GM15510 (cell line): ENCODE measurements at regions not wholly inside any gene's neighbourhood (a gene's known extent, or its start where the extent isn't known, plus 50 kb on each side); places are given as distances from the start of the nearest gene placed in this dataset.

Experiments
- POLR2A ChIP-seq: IDR thresholded peaks from 3 replicates; pipeline ENCODE4 v1.6.1; 2011; ENCODE audit warnings: borderline replicate concordance; ENCODE audit not compliant: insufficient read length; ENCODE audit errors: extremely low read depth

- no peak for TF ChIP-seq POLR2A
Measured at GRCh38 chr2:8568543-8569302, 113.1 kb upstream of the ID2 start.

- no peak for TF ChIP-seq POLR2A
Measured at GRCh38 chr2:8569332-8569930, 112.4 kb upstream of the ID2 start.

GRCh38 chr2:8570637-8571036 lies 111.2 kb upstream of the ID2 start:
- no peak for TF ChIP-seq POLR2A

- no peak for TF ChIP-seq POLR2A
Measured at GRCh38 chr2:8571301-8571791, 110.5 kb upstream of the ID2 start.

GRCh38 chr2:8571792-8572499 lies 109.9 kb upstream of the ID2 start:
- no peak for TF ChIP-seq POLR2A

GRCh38 chr2:8572712-8573233 lies 109.1 kb upstream of the ID2 start:
- no peak for TF ChIP-seq POLR2A

GRCh38 chr2:8573234-8573941 lies 108.5 kb upstream of the ID2 start:
- no peak for TF ChIP-seq POLR2A

- no peak for TF ChIP-seq POLR2A
Measured at GRCh38 chr2:8573942-8574195, 108.0 kb upstream of the ID2 start.

- TF ChIP-seq POLR2A = no peak
Measured at GRCh38 chr2:8574196-8575037, 107.4 kb upstream of the ID2 start.

GRCh38 chr2:8575038-8575833 lies 106.6 kb upstream of the ID2 start:
- TF ChIP-seq POLR2A = no peak

- TF ChIP-seq POLR2A = no peak
Measured at GRCh38 chr2:8575834-8576423, 105.9 kb upstream of the ID2 start.

GRCh38 chr2:8576525-8577167 lies 105.2 kb upstream of the ID2 start:
- no peak for TF ChIP-seq POLR2A
